ENCODE measurements at regions not wholly inside any gene's neighbourhood (a gene's known extent, or its start where the extent isn't known, plus 50 kb on each side); places are given as distances from the start of the nearest gene placed in this dataset.

GRCh38 chr2:241966647-241967466 lies 97.3 kb downstream of the RTP5 start:
- WGBS (ENCODE audit: insufficient coverage, insufficient replicate concordance, low lambda C conversion rate, missing lambda C conversion rate) = 87% methylated on average over 16 of the region's 16 CpGs
- peak overlapping the region; percentile 95; the same call in 1 of the 2 replicates for H3K4me2 ChIP-seq (ENCODE audit: control insufficient read depth, insufficient read depth)
- in situ Hi-C loops (cut with MboI) (no loop called here), intact Hi-C loops (cut with micrococcal nuclease; ENCODE audit: unreplicated experiment) (loop anchor here (5.0 kb wide), 1 partner anchor 120 kb away; no protein-coding TSS in a partner anchor)
- H3K36me3 ChIP-seq (ENCODE audit: control insufficient read depth in 2 of 2, insufficient read depth in 2 of 2, low read length in 1 of 2) = no peaks in the 10 kb centered on the region
- peaks cover 24% of the 10 kb centered on the region for H3K4me1 ChIP-seq (ENCODE audit: control insufficient read depth, insufficient read depth, low read length)
- H3K9me3 ChIP-seq (replicated peaks; ENCODE audit: control insufficient read depth, insufficient read depth, low read length) = no peaks in the 10 kb centered on the region; the same call in 2 of the 3 replicates
- FAIRE-seq = no peak
- SMC1A ChIA-PET (ENCODE audit: uncharacterized antibody, unreplicated experiment) = interaction anchor here (0.6 to 1.8 kb wide), 2 partner anchors 11 to 177 kb away, joined by 3 to 4 read pairs; no protein-coding TSS in a partner anchor
- DNase-seq (ENCODE audit: low read depth, low spot score) = no peak
- CTCF ChIA-PET = interaction anchor here (1.6 to 4.1 kb wide), 3 partner anchors 9 to 49 kb away, joined by 3 to 24 read pairs (median 8); no protein-coding TSS in a partner anchor
- no peaks in the 10 kb centered on the region for H4K20me1 ChIP-seq (ENCODE audit: control insufficient read depth, insufficient read depth)
- H2AFZ ChIP-seq (ENCODE audit: control insufficient read depth, low read depth, low read length) = no peak overlapping the region; the same call in 1 of the 2 replicates
- H3K4me3 ChIP-seq = no peak overlapping the region
- H3K27ac ChIP-seq (ENCODE audit: control insufficient read depth, insufficient read depth) = no peak overlapping the region; the same call in 1 of the 2 replicates
- BruUV-seq (replicated peaks) = TSS peak; percentile 48
- ATAC-seq = no peak
- no peaks in the 10 kb centered on the region for H3K27me3 ChIP-seq (replicated peaks in 1 of 2; ENCODE audit: control insufficient read depth in 2 of 2, insufficient read depth in 2 of 2, low read length in 1 of 2)
- POLR2A ChIA-PET = no interaction called here
- no peaks in the 10 kb centered on the region for H3K79me2 ChIP-seq (ENCODE audit: control insufficient read depth, insufficient read depth, low read length)
- no peak overlapping the region for H3K9ac ChIP-seq (ENCODE audit: control insufficient read depth, insufficient read depth, low read length)
- RAD21 ChIA-PET (ENCODE audit: unreplicated experiment) = interaction anchor here (1.9 kb wide), 1 partner anchor 16 kb away, joined by 7 read pairs; no protein-coding TSS in a partner anchor
- TF ChIP-seq NRF1 (conservative IDR thresholded peaks at IDR 0.05; ENCODE audit: low read depth, low read length) = no peak
- TF ChIP-seq CUX1 (IDR thresholded peaks at IDR 0.05; ENCODE audit: insufficient replicate concordance, low read depth, low read length) = peak; percentile 19
